AG09319 (cell line): ENCODE measurements at regions not wholly inside any gene's neighbourhood (a gene's known extent, or its start where the extent isn't known, plus 50 kb on each side); places are given as distances from the start of the nearest gene placed in this dataset.

Experiments used
- DNase-seq: peaks from one replicate; pipeline ENCODE4 v3.0.0-alpha.2; 2010; ENCODE audit warnings: low read depth; ENCODE audit errors: extremely low read depth
- TF ChIP-seq, protein P1 (sequence below): IDR thresholded peaks from 2 replicates; pipeline ENCODE4 v1.5.1; 2011; ENCODE audit warnings: low read depth, mild to moderate bottlenecking, inconsistent platforms, low read length, moderate library complexity

DNA sequence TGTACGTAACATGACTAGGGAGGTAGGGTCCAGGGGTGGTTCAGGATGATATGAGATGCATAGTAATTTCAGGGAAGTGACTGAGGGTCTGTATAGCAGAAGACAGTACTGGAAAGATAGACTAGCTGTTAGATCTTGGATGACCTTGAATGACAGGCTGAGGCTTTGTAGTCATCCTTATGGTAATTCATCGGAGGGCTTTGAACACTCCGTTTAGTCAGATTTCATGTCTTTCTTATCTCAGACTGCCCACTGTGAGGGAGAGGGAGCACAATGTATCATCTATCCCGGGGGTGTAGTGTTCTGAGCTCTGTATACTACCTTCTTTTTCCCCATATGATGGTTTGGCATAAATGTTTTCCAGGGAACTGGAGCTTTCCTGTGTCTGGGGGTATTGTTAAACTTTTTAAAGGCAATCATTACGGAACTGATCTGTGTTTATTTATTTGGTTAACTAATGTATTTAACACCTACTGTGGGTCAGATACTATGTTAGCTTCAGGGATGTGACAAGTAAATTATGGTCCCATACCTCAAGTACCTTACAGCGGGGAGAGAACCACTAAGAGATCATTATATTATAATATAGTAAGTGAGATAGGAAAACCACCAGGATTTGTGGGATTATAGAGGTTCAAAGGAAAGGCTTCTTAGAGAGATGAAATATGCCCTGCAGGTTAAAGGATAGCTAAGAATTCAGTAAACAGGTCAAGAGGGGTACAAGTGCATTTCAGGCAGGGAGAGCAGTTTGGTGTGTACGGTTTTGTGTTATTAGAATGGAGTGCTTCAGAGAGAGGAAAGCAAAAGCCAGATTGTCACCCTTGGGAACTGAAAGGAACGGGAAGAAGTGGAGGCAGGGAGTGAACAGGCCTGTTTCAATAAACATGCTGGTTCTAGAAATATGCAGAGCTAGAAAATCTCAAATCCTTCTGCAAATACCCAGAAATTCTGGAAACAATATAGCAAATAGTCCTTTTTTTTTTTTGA lies 164.8 kb upstream of the KL start:
- TF ChIP-seq, protein P1, sequence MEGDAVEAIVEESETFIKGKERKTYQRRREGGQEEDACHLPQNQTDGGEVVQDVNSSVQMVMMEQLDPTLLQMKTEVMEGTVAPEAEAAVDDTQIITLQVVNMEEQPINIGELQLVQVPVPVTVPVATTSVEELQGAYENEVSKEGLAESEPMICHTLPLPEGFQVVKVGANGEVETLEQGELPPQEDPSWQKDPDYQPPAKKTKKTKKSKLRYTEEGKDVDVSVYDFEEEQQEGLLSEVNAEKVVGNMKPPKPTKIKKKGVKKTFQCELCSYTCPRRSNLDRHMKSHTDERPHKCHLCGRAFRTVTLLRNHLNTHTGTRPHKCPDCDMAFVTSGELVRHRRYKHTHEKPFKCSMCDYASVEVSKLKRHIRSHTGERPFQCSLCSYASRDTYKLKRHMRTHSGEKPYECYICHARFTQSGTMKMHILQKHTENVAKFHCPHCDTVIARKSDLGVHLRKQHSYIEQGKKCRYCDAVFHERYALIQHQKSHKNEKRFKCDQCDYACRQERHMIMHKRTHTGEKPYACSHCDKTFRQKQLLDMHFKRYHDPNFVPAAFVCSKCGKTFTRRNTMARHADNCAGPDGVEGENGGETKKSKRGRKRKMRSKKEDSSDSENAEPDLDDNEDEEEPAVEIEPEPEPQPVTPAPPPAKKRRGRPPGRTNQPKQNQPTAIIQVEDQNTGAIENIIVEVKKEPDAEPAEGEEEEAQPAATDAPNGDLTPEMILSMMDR, result no peak
- no peak for DNase-seq

DNA sequence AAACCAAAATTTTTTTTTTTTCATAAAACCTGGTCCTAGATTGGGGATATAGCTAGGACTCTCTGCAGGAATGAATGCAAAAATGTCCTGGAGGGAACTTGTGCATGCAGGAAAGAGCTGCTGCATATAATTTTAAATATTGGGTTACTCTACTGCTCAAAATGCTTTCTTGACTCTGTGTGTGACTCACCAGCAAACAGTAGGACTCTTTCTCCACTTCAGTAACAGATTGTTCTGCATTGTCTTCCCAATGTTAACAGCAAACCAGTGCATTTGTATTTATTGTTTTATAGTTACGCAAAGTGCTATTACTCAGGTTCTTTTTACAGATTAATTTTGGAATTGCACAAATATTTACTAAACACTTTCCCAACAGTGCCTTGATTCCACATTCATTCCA lies 163.7 kb upstream of the KL start:
- TF ChIP-seq, protein P1, result no peak
- DNase-seq, result no peak

- TF ChIP-seq, protein P1, result no peak
- no peak for DNase-seq
Measured at GRCh38 chr13:32857077-32857476, 159.1 kb upstream of the KL start.

DNA sequence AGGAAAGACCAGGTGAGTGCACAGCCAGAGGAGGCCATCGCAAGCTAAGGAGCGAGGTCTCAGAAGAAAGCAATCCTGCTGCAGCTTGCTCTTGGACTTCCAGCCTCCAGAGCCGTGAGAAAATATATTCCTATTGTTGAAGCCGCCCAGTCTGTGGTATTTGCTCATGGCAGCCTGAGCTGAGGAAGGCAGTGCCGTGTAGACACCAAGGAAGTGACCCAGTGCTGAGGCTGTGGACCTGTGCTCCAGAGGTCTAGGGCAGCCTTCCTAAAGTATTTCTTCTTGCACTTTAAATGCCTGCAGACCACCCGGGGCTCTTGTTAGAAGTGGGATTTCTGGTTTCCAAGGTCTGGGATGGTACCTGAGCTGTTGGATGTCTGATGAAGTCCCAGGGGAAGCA lies 158.5 kb upstream of the KL start:
- TF ChIP-seq, protein P1, result no peak
- no peak for DNase-seq

GRCh38 chr13:32859707-32860292 lies 156.4 kb upstream of the KL start:
- DNase-seq, result no peak
- TF ChIP-seq, protein P1, result no peak

DNA sequence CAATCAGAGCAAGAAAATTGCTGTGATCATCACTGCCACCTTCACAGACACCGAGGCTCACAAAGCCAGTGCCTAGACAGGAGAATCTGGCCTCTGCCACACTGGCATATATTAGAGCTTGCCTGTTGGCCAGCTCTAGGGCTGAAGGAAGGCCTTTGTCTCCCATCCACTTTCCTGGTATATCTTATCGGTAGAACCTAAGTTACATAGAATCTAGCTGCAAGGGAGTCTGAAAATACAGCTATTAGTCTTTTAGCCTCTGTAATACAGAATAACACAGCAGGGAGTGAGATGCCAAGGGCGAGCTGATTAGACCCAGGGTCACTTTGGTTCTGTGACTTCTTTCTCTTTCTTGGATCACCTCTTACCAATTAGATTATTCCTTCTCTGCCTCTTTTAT lies 154.9 kb upstream of the KL start:
- TF ChIP-seq, protein P1, result no peak
- no peak for DNase-seq

DNA sequence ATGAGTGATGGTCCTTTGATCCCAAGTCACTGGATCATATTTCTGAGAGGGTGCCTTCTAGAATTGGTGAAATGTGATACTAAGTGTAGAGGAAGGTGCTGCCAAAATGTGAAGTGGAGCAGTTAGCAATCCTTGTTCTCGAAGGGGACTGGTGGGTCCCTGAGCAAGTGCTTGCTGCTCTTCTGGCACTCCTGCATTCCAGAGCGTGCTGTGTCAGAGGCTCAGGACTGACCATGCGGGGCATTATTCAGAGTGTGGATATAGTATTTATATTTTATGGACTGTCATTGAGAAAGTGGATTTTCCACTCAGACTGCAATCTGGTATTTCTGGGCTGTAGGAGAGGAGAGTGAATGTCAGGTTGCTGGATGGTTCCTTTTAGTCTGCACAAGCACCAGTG lies 152.6 kb upstream of the KL start:
- no peak for DNase-seq
- TF ChIP-seq, protein P1, result no peak
